Lower lobe of right lung (tissue), 2 donors: ENCODE measurements at regions not wholly inside any gene's neighbourhood (a gene's known extent, or its start where the extent isn't known, plus 50 kb on each side); places are given as distances from the start of the nearest gene placed in this dataset.

Experiments used
- ATAC-seq, 2 donors: fragments of 200-7000 bp; cut with Tn5 transposase; one replicate each; pipeline ENCODE4 v1.9.1; 2020 to 2022; ENCODE audit warnings: mild to moderate bottlenecking in 2 of 2, moderate library complexity in 2 of 2
- DNase-seq: peaks from one replicate; pipeline ENCODE4 v3.0.0-alpha.2; 2020
- H3K27ac ChIP-seq: fragments of 200-600 bp; one replicate; pipeline ENCODE4 v1.8.0; 2022
- H3K27me3 ChIP-seq: fragments of 200-600 bp; one replicate; pipeline ENCODE4 v1.8.0; 2022; ENCODE audit warnings: low read depth
- H3K36me3 ChIP-seq: fragments of 200-600 bp; one replicate; pipeline ENCODE4 v1.8.0; 2022; ENCODE audit warnings: mild to moderate bottlenecking
- H3K4me1 ChIP-seq: fragments of 200-600 bp; one replicate; pipeline ENCODE4 v1.8.0; 2022
- H3K4me3 ChIP-seq: fragments of 200-600 bp; one replicate; pipeline ENCODE4 v1.8.0; 2022; ENCODE audit warnings: mild to moderate bottlenecking
- H3K9me3 ChIP-seq: fragments of 200-600 bp; one replicate; pipeline ENCODE4 v1.8.0; 2022
- intact Hi-C: fragments of 100-400 bp; cut with DNase I; formaldehyde crosslinking; loops from one replicate; pipeline ENCODE4 v1.11.0; 2022
- TF ChIP-seq, protein P1 (sequence below): fragments of 200-600 bp; IDR thresholded peaks from one replicate; pipeline ENCODE4 v1.8.0; 2022; ENCODE audit warnings: antibody characterized with exemption, mild to moderate bottlenecking
- donor health status: DM: no; HTN: yes; CAD: no; lungs with severe emphysema.

DNA sequence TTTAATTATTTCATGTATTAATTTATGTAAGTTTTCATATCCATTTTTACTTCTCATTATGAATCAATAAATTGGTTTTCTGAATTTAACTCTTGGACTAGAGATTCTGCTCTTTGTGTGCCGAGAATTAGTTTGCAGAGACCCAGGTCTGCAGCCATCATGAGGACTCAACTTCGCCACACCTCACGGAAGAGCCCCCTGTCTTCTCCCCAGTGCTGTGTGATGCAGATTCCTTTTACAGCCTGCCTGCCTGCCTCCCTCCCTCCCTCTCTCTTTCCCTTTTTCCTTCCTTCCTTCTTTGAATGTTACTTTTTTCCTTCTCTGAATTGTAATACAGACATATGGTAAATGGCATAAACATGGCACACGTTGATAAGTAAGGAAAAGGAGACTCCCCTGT lies 947.7 kb downstream of the TBC1D22A start:
- intact Hi-C loops: no loop called here
- Histone ChIP-seq H3K9me3 (no peaks in the 10 kb centered on the region), H3K4me1 (no peaks in the 10 kb centered on the region), H3K36me3 (no peaks in the 10 kb centered on the region), H3K4me3 (no peak overlapping the region), H3K27me3 (peaks cover 26% of the 10 kb centered on the region), H3K27ac (no peak overlapping the region)
- no peak for ATAC-seq
- no peak for DNase-seq
- TF ChIP-seq, protein P1, sequence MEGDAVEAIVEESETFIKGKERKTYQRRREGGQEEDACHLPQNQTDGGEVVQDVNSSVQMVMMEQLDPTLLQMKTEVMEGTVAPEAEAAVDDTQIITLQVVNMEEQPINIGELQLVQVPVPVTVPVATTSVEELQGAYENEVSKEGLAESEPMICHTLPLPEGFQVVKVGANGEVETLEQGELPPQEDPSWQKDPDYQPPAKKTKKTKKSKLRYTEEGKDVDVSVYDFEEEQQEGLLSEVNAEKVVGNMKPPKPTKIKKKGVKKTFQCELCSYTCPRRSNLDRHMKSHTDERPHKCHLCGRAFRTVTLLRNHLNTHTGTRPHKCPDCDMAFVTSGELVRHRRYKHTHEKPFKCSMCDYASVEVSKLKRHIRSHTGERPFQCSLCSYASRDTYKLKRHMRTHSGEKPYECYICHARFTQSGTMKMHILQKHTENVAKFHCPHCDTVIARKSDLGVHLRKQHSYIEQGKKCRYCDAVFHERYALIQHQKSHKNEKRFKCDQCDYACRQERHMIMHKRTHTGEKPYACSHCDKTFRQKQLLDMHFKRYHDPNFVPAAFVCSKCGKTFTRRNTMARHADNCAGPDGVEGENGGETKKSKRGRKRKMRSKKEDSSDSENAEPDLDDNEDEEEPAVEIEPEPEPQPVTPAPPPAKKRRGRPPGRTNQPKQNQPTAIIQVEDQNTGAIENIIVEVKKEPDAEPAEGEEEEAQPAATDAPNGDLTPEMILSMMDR: no peak

DNA sequence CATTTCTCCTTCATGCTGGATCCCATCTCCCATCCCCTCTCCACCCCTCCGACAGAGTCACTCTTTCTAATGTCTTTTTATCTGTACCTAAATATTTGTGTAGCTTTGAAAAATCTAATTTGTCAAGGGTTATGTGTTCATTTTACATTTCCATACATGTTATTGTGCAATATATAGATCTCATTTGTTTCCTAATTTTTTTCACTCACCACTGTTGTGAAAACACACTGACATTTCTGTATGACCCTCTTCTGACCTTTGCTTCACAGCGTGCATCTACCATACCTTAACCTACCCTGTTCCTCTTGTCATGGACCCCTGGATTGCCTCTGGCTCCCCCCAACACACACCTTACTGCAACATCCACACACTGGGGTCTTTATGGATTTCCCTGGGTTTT lies 942.9 kb downstream of the TBC1D22A start:
- DNase-seq: no peak
- Histone ChIP-seq H3K4me1 (no peaks in the 10 kb centered on the region), H3K4me3 (no peak overlapping the region), H3K27ac (no peak overlapping the region), H3K36me3 (no peaks in the 10 kb centered on the region), H3K9me3 (no peaks in the 10 kb centered on the region), H3K27me3 (peaks cover 8% of the 10 kb centered on the region)
- TF ChIP-seq, protein P1: no peak
- ATAC-seq: no peak
- intact Hi-C loops: no loop called here

DNA sequence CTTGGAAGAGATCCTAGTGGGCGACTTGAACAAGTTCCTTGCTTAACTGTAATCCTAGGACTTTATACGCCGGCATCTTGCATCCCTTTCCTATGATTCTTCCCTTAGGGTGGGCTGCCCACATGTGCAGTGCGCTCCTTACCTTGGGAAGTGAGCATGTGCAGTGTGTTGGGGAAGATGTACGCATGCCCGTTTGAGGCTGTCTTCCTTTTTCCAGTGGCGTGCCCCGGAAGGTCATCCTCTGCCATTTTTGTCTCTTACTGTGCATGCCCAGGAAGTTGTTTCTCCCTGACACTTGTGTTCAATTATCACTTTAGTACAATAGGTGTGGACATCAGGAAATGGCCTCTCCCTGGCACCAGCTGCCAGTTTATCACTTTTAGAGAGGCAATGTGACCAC lies 936.5 kb downstream of the TBC1D22A start:
- Histone ChIP-seq H3K4me3 (no peak overlapping the region), H3K4me1 (no peaks in the 10 kb centered on the region), H3K9me3 (no peaks in the 10 kb centered on the region), H3K27me3 (no peaks in the 10 kb centered on the region), H3K36me3 (no peaks in the 10 kb centered on the region), H3K27ac (no peak overlapping the region)
- intact Hi-C loops: no loop called here
- ATAC-seq (no peak), DNase-seq (no peak)
- TF ChIP-seq, protein P1: no peak

DNA sequence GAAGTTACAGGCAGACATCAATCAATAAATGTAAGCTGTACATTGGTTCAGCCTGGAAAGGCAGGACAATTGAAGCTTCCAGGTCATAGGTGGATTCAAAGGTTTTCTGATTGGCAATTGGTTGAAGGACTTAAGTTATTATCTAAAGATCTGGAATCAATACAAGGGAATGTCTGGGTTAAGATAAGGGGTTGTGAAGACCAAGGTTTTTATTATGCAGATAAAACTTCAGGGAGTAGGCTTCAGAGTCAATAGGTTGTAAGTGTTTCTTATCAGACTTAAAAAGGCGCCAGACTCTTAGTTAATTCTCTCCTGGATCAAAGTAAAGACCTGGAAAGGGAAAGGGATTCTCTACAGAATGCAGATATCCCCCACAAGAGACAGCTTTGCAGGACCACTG lies 935.4 kb downstream of the TBC1D22A start:
- H3K27ac ChIP-seq: no peak overlapping the region
- H3K9me3 ChIP-seq: no peaks in the 10 kb centered on the region
- TF ChIP-seq, protein P1: no peak
- no peak overlapping the region for H3K4me3 ChIP-seq
- DNase-seq (no peak), ATAC-seq (no peak)
- no peaks in the 10 kb centered on the region for H3K4me1 ChIP-seq
- intact Hi-C loops: no loop called here
- peaks cover 7% of the 10 kb centered on the region for H3K27me3 ChIP-seq
- H3K36me3 ChIP-seq: no peaks in the 10 kb centered on the region

DNA sequence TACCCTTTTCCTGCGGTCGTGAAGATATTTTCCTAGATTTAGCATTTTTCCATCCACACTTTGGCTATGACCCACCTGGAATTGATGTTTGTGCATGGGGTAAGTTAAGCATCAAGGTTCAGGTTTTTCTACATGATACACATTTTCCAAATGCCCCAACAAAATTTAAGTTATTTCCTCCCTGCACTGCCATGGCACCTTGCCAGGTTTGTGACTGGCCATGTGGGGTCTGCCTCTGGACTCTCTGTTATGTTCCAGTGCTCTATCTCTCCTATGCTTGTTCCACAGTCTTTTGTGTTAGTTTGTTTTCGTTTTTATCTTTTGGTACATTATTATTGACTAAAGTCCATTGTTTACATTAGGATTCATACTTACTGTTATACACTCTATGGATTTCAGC lies 934.3 kb downstream of the TBC1D22A start:
- Histone ChIP-seq H3K4me1 (no peaks in the 10 kb centered on the region), H3K4me3 (no peak overlapping the region), H3K27me3 (peaks cover 7% of the 10 kb centered on the region), H3K36me3 (no peaks in the 10 kb centered on the region), H3K27ac (no peak overlapping the region), H3K9me3 (no peaks in the 10 kb centered on the region)
- DNase-seq: no peak
- intact Hi-C loops: no loop called here
- ATAC-seq: no peak
- TF ChIP-seq, protein P1: no peak

DNA sequence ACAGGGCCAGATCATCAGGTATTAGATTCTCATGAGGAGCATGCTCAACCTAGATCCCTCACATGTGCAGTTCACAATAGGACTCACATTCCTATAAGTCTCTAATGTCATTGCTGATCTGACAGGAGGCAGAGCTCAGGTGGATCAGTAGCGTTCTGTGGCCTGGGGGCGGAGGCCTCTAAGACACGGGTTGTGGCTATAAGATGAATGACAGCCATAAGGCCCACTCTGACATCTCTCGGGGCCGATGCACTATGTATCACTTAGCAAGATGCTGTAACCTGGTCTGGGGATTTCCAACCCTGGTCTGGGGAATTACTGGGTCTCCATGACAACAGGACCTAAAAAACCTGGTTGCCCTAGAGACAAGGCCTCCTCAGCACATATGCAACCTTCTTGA lies 932.7 kb downstream of the TBC1D22A start:
- H3K27me3 ChIP-seq: peaks cover 7% of the 10 kb centered on the region
- TF ChIP-seq, protein P1: no peak
- no peaks in the 10 kb centered on the region for H3K9me3 ChIP-seq
- DNase-seq (no peak), ATAC-seq (no peak)
- no peaks in the 10 kb centered on the region for H3K4me1 ChIP-seq
- no peaks in the 10 kb centered on the region for H3K36me3 ChIP-seq
- no peak overlapping the region for H3K4me3 ChIP-seq
- intact Hi-C loops: no loop called here
- no peak overlapping the region for H3K27ac ChIP-seq
